ENCODE measurements at regions not wholly inside any gene's neighbourhood (a gene's known extent, or its start where the extent isn't known, plus 50 kb on each side); places are given as distances from the start of the nearest gene placed in this dataset.
A peak's percentile ranks its signal among the peaks of the same experiment; 100 is the strongest.
"Not testable (repeated sequence)": the region's sequence is repeated elsewhere in the genome, so short reads cannot be mapped to it uniquely, and the experiment has no call there.

DNA sequence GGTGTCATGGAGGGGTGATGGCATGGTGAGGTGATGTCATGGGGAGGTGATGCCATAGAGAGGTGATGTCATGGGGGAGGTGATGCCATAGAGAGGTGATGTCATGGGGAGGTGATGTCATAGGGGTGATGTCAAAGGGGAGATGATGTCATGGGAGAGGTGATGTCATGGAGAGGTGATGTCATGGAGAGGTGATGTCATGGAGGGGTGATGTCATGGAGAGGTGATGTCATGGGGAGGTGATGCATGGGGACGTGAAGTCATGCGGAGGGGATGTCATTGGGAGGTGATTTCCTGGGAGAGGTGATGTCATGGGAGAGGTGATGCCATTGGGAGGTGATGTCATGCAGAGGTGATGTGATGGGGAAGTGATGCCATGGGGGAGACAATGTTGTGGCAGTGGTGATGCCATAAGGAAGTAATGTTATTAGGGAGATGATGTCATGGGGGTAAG, 92.1 kb upstream of the C1orf174 start:
- DNase-seq (ENCODE audit: low spot score) = peak; percentile 4

DNA sequence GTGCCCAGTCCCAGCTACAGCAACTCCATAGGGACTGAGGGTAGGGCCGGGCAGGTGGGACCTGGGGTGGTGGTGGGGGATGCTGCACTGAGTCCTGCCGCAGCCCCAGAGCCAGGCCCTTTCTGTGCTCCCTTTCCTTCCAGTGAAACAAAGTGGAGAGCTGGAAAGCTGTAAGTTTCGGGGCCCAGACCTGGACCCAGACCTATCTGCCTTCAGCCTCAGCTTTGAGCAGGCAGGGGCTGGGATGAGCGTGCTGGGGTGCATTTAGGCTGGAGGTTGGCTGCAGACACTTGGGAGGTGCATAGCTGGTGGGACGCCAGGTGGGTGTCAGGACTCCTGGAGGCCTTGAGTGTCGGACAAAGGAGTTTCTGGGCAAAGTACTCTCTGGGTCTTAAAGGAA, 92.7 kb upstream of the C1orf174 start:
- DNase-seq (ENCODE audit: low spot score) = no peak

DNA sequence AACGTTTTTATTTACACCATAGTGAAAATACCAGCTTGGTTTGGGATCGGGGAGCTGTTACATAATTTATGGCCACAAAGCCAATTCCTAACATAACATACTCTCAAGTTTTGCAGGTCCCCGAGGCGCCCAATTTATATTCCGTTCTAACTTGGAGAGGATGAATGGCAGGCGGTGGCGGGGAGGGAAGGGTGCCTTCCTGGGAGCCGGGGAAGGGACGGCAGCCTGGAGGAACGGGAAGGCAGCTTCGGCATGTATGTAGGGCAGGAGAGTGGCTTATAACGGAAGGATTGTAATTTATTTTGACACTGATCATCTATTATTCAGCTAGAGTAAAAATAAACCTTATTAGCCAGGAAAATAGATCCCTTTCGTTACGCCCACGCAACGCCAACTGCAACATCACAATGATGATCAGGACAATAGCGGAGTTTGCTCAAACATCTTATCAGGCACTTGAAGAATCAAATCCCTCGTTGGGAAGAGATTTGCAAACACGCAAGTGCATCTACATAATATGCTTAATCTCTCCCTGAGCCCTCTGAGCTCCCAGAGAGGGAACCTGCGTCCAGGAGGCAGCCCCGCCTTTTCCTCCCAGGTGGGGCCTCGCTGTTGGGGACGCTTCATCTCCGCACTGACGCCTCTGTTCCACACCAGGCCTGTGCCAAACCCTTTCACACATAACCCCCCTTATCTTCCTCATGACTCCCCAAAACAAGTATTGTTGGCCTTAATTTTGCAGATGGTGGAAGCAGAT, 93.7 kb upstream of the C1orf174 start:
- no peak for DNase-seq (ENCODE audit: low spot score)

DNA sequence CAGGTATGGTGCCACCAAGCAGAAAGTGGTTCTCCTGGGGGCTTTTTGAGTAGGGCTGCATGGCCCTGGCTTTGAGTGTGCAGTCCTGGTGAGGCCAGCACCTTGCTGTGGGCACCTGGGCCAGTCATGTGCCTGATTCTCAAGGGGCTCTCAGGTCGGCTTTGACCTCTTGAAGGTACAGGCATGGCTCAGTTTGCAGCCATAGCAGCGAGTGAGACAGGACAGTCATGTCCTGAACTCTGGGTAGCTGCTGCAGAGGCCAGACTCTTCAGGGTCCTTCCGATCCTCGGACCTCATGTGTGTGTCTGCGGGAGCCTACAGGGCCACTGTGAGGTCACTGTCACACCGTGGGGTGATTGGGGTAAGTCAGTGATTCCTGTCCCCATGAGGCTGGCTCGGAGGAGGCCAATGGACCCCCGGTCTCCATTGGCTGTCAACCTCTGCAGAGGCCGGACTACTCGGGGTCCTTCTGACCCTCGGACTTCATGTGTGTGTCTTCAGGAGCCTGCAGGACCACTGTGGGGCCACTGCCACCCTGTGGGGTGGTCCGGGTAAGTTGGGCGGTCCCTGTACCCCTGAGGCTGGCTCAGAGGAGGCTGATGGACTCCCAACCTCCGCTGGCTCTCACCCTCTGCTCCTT, 95.2 kb upstream of the C1orf174 start:
- no peak for DNase-seq (ENCODE audit: low spot score)

DNA sequence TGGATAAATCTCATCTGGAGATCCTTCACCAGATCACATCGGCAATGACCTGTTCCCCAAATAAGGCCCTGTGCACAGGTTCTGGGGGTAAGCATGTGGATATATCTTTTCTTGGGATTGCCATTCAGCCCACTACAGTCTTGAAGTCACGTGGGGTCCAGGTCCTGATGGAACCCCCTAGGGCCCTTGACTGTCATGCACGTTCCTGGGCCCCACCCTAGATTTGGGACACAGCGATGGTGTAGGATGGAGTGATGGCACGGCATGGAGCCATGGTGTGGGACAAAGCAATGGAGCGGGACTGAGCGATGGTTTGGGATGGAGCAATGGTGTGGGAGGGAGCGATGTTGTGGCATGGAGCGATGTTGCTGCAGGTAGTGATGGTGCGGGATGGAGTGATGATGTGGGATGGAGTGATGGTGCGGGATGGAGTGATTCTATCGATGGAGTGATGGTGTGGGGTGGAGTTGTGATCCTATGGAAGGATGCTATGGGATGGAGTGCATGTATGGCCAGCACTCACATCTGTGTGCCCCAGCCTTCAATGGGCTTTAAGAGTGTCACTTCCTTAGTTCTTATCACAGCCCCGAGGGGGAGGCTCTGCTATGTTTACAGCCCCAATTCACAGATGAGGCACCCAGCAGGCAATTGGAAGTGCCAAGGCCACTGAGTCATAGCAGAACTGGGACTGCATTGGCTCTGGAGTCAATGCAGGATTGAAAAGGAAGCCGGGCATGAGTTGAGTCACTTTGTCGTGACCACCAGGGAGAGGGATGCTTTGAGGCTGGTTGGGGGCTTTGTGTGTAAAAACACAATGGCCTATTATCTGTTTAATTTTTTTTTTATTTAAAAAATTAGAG, 97.0 kb upstream of the C1orf174 start:
- DNase-seq (ENCODE audit: low spot score) = no peak

DNA sequence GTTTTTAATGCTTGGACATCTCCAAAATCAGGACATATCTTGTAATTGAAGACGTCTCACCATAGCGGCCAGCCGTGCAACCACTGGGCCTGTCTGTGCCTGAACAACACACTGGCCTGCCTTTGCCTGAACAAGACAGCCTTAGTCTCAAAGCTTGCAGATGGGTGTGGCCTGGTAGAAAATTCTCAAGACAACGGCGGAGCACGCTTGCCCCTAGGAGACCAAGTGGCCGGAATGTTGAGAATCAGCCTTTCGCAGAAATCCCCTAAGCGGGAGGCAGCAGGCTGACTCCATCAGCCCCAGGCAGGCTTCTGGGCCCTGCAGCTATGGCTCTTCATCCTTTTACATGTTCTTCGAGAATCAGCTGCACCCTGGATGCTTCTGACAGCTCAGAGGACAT, 98.0 kb upstream of the C1orf174 start:
- DNase-seq (ENCODE audit: low spot score) = no peak

DNA sequence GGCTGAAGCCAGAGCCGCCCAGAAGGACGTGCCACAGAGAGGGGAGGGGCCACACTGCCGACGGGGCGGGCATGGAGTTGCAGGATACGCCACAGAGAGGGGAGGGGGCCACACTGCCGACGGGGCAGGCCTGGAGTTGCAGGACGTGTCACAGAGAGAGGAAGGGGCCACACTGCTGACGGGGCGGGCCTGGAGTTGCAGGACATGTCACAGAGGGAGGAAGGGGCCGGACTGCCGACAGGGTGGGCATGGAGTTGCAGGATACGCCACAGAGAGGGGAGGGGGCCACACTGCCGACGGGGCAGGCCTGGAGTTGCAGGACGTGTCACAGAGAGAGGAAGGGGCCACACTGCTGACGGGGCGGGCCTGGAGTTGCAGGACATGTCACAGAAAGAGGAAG, 99.4 kb upstream of the C1orf174 start:
- DNase-seq (ENCODE audit: low spot score) = not testable (repeated sequence)

DNA sequence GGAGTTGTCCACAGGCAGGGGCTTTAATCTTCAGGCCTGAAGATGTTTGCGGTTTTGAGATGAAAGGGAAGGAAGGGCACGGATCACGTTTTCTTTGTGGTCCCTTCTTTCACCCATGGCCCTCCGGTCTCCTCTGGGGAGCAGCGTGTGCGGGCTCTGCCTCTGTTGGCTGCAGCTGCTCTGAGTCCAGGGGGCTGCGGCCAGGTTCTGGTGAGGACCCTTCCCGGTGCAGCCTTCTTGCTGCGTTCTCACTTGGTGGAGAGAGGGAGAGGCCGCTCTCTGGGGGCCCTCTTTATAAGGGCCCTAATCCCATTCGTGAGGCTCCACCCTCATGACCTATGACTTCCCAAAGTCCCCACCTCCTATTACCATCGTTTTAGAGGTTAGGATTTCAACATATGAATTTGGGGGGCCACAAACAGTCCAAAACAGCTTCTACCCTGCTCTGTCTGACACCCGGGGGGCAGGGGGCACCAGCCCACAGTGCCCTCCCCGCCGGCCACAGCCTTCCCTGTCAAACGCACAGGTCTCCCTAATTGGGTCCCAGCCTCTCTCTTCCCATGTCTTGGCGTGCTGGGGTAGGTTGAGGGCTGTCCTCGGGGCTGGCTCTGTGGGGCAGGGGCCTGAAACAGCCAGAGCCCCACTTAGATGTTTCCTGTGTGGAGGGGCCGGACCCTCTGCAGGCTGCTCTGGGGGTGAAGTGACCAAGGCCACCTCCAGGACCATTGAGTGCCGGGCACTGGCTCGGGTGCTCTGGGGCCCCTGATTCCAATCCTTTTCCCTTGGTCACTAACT, 100.1 kb upstream of the C1orf174 start:
- no peak for DNase-seq (ENCODE audit: low spot score)

DNA sequence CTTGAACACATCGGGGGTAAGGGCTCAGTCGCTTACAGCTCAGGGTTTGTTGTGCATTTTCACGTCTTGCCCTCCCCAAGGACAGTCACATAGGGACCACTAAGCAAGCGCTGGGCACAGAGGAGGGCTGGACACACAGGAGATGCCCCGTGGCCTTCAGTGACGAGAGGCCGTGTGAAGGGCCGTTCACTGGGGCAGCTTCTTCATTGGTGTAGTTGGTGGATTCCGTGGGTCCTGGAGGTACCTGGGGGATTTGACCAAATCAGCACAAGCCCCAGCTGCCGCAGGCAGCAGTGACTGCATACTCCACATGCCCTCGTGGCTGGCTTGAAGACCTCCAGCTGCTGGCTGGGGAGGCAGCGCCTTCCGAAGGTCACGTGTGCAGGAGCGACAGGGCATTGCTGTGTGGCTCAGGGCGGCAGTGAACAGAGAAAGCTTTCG, 100.8 kb upstream of the C1orf174 start:
- DNase-seq (ENCODE audit: low spot score) = no peak

DNA sequence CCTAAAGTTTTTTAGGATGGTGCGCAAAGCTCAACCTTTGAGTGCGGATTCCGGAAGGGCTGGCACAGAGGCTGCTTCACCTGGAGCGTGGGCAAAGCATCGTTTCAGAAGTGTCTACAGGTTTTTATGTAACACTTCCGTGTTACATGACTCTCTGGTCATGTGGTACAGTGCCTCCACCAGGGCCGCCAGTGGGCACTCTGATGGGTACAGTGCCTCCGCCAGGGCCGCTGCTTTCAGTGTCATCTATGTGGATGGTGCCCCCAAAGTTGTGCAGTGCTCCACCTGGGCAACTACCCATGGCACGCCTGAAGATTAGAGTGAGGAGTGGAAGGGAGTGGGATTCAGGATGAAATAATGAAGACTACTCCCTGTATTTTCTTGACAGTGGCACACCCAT, 101.4 kb upstream of the C1orf174 start:
- no peak for DNase-seq (ENCODE audit: low spot score)

DNA sequence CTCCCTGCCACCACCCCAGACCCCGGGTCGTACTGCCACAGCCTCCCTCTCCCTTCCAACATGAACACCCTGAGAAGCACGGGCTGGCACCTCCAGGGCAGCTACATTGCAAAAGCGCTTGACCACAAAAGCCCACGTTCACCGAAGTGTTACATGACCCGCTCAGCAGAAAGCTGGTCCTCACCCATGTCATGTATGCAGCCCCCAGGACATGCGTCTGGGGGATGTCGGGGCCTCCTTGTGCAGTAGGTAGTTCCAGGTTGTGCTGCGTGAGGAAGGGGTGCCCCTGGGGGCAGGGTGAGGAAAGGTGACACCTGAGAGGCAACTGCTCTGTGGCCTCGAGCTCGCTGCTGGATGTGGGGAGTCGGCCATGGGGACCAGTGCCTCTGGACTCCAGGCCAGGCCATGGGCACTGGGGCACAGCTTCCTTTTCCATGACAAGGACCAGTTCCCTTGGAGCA, 102.0 kb upstream of the C1orf174 start:
- no peak for DNase-seq (ENCODE audit: low spot score)

DNA sequence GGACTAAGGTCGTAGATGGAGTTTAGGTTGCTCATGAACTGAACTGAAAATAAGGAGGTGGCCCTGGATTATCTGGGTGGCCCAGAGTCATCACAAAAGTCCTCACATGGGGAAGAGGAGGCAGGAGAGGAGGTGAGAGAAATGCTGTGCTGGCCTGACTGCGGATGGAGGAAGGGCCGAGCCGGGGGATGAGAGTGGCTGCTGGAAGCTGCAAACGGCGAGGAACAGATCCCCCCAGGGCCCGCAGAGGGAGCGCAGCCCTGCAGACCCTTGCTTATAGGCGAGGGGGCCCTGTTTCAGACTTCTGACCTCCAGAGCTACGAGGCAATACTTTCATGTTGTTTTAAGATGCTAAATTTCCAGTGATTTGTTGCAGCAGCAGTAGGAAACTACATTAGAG, 102.7 kb upstream of the C1orf174 start:
- no peak for DNase-seq (ENCODE audit: low spot score)

DNA sequence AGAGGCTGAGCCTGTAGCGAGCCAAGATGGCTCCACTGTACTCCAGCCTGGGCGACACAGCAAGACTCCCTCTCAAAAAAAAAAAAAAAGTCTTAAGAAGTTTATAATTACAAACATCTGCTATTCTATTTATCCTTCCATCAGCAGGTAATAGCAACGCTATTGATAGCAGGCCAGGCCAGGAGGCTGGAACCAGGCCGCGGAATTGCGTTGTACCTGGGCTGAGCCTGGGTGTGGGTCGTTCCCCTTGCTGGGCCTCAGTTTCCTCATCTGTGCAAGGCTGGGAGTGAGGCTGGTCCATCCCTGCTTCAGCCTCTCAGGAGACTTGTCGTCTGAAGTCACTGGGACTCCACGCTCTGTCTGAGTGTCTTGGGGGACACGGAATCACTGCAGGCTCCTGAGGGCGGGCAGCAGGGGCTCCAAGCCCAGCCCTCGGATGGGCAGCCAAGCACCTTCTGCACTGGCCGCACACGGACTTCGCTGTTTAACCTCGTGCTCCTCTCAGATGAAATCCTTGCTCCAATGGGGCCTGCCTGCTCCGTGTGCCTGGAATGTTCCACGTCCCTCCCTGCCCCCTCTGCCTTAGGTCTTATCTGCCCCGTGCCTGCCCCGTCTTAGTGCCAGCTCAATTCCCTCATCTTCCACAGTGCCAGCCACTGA, 103.9 kb upstream of the C1orf174 start:
- DNase-seq (ENCODE audit: low spot score) = no peak

DNA sequence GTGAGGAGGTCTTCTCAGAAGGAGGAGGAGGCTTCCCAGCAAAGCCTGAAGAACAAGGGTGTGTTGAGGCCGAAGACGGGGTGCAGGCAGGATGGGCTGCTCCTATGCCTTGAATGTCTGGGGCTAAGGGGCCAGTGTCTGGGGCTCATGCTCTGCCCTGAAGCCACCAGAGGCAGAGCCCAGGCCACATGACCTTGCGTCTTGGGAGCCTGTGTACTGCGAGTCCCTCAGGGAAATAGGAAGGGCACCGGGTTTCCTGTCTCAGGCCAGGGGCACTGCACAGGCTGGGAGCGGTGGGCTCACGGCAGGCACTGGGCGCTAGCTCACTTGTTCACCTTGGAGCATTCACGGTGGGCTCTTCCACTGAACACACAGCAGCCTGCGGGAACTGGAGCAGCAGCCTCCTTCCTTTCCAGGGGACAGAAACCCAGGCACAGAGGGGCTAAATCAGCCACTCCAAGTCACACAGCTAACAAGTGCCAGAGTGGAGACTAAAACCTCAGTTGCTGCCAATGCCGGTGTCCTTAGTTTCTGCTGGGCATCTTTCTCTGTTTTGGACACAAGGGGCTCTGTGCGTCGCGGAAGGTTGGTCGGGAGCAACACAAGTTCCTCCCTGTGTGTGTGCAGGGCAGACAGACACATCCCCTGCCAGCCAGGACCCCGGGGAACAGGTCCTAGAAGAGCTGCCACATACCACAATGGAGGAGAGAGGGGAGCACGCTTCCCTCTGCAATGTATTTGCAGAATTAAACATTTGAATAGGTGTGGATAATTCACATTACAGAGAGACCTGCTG, 104.8 kb upstream of the C1orf174 start:
- no peak for DNase-seq (ENCODE audit: low spot score)

DNA sequence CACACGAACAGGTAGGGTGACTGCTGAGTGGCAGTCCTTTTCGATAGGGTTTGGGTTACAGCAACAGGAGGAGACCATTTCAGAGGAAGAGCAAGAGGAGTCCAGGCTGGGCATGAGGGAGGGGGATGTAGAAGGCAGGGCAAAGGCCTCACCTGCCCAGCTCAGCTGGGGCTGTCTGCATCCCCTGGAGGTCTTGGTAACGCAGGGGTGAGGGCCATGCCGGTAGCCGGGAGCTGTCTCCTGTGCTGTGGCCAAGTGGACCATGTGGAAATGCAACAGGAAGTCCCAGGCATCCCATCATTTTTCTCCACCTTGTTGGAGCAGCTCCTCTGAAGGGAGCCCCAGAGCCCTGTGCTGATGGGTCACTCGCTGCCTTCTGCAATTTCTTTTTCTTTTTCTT, 105.4 kb upstream of the C1orf174 start:
- no peak for DNase-seq (ENCODE audit: low spot score)

DNA sequence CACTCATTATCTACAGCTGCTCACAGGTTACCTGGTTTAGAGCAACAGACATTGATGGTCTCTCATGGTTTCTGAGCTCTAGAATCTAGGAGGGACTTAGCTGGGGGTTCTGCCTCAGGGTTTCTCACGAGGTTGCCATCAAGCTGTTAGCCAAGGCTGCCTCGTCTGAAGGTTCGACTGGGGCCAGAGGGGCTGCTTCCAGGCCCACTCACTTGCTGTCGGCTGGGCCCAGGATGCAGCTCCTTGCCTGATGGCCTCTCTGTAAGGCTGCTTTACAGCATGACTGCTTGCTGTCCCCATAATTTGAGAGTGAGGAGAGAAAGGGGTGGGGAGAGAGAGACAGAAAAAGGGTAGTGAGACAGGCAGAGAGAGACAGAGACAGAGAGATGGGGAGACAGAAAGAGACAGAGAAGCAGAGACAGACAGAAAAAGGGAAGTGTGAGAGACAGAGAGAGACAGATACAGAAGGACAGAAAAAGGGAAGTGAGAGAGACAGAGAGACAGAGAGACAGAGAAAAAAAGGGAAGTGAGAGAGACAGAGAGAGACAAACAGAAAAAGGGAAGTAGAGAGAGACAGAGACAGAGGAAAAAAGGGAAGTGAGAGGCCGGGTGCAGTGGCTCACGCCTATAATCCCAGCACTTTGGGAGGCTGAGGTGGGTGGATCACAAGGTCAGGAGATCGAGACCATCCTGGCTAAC, 106.8 kb upstream of the C1orf174 start:
- no peak for DNase-seq (ENCODE audit: low spot score)

DNA sequence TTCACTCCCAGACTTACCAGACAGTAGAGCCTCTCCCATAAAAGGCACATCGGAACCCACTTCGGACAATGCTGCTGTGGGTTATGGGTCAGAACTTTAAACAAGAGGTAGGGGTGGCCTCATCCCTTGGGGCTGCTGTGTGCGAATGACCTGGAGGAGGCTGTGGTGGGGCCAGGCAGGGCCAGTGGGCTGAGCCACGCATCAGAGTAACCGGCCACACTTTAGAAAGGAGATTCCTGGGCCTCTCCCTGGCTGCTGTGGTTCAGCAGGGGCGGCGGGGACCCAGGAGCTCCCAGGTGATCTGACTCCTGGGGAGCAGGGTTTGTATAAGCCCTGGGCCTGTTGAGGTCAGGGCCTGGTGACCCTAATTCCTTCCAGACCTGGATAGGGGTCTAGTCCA, 110.2 kb upstream of the C1orf174 start:
- DNase-seq (ENCODE audit: low spot score) = no peak

DNA sequence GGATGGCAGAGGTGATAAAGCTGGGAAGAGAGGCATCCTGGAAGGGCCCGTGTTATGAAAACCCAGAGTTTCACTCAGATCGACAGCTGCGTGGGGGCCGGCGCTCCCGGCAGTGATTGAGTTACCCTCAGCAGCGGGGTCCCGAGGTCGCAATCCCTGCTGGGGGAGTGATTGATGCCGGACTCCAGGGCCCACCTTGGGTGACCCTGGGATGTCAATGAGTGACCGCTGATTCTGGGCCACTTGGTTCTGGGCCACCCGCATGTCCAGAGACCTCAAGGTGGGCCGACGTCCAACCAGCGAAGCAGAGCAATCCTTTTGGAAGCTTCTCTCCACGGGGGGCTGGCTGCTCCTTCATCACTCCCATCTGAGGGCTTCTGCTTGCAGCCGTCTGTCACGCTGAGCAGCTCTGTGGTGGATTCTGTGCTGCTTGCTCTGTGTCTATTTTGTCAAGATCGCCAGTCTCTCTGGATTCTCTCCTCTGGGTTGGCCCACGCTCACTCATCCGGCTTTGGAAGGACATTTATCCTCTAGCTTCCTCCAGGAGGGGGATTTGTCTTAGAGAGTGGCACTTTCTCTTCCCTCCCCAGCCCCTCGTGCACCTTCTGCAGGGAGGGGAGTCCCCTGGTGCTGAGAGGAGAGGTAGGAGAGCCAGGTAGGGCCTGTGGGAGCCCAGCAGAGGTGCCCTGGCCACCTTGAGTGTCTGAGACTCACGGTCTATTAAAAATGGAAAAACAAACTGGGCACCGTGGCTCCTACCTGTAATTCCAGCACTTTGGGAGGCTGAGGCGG, 110.9 kb upstream of the C1orf174 start:
- DNase-seq (ENCODE audit: low spot score) = no peak

All from kidney tubule cell (primary cell).